GM21528 (cell line): ENCODE measurements at regions not wholly inside any gene's neighbourhood (a gene's known extent, or its start where the extent isn't known, plus 50 kb on each side); places are given as distances from the start of the nearest gene placed in this dataset.

Source experiments
- ATAC-seq: cut with Tn5 transposase; IDR thresholded peaks from one replicate; pipeline ENCODE4 v1.9.1; 2021; ENCODE audit warnings: mild to moderate bottlenecking, moderate library complexity; ENCODE audit not compliant: unreplicated experiment, low FRiP score

- no peak for ATAC-seq
Measured at GRCh38 chr5:167951116-167951515, 340.3 kb upstream of the WWC1 start.

- ATAC-seq: no peak
Measured at GRCh38 chr5:167952278-167952995, 339.0 kb upstream of the WWC1 start.

GRCh38 chr5:167953151-167953798 is 338.2 kb upstream of the WWC1 start:
- no peak for ATAC-seq

GRCh38 chr5:167961731-167962130 is 329.7 kb upstream of the WWC1 start:
- no peak for ATAC-seq

- no peak for ATAC-seq
Measured at GRCh38 chr5:167964529-167964928, 326.9 kb upstream of the WWC1 start.

GRCh38 chr5:167965710-167966109 is 325.7 kb upstream of the WWC1 start:
- ATAC-seq: no peak

GRCh38 chr5:167966979-167967378 is 324.5 kb upstream of the WWC1 start:
- no peak for ATAC-seq

GRCh38 chr5:167967494-167968177 is 323.8 kb upstream of the WWC1 start:
- ATAC-seq: no peak

- no peak for ATAC-seq
Measured at GRCh38 chr5:167968837-167969236, 322.6 kb upstream of the WWC1 start.

- ATAC-seq: no peak
Measured at GRCh38 chr5:167969998-167970397, 321.4 kb upstream of the WWC1 start.

GRCh38 chr5:167971706-167972105 is 319.7 kb upstream of the WWC1 start:
- ATAC-seq: no peak

- no peak for ATAC-seq
Measured at GRCh38 chr5:167973126-167973525, 318.3 kb upstream of the WWC1 start.

GRCh38 chr5:167984951-167985350 is 306.5 kb upstream of the WWC1 start:
- no peak for ATAC-seq

- no peak for ATAC-seq
Measured at GRCh38 chr5:167985373-167985772, 306.1 kb upstream of the WWC1 start.

GRCh38 chr5:167987490-167988280 is 303.8 kb upstream of the WWC1 start:
- no peak for ATAC-seq

- ATAC-seq: no peak
Measured at GRCh38 chr5:167992868-167993267, 298.6 kb upstream of the WWC1 start.

- ATAC-seq: no peak
Measured at GRCh38 chr5:167993771-167994170, 297.7 kb upstream of the WWC1 start.

- no peak for ATAC-seq
Measured at GRCh38 chr5:167995844-167996425, 295.5 kb upstream of the WWC1 start.

GRCh38 chr5:167998148-167998767 is 293.2 kb upstream of the WWC1 start:
- no peak for ATAC-seq

GRCh38 chr5:167999182-167999581 is 292.3 kb upstream of the WWC1 start:
- ATAC-seq: no peak
